GM10248 (cell line): ENCODE measurements at regions not wholly inside any gene's neighbourhood (a gene's known extent, or its start where the extent isn't known, plus 50 kb on each side); places are given as distances from the start of the nearest gene placed in this dataset.
A peak's percentile ranks its signal among the peaks of the same experiment; 100 is the strongest.

Source experiments
- CTCF ChIA-PET: fragments of 300-600 bp; sonication (Branson Sonifier 250); formaldehyde crosslinking; extraction: SDS; loops from one replicate; lab custom pipeline; 2021; ENCODE audit warnings: antibody characterized with exemption; lab: Yijun Ruan, JAX
- POLR2A ChIA-PET: fragments of 350-650 bp; sonication (Branson Sonifier 250); formaldehyde crosslinking; extraction: SDS; loops from one replicate; lab custom pipeline; 2020; ENCODE audit warnings: antibody characterized with exemption; lab: Yijun Ruan, JAX
- DNase-seq: peaks from one replicate; pipeline ENCODE4 v3.0.0; 2012; ENCODE audit errors: extremely low spot score
- CTCF ChIP-seq: IDR thresholded peaks from 2 replicates; pipeline ENCODE4 v1.5.1; 2012; ENCODE audit warnings: mild to moderate bottlenecking, low read depth; ENCODE audit errors: extremely low read depth, missing control alignments, control extremely low read depth

GRCh38 chr5:171603591-171603990, 182.0 kb upstream of the SMIM23 start:
- TF ChIP-seq CTCF, result no peak
- ChIA-PET CTCF (no interaction called here), POLR2A (no interaction called here)
- DNase-seq, result no peak

GRCh38 chr5:171604195-171604594, 181.4 kb upstream of the SMIM23 start:
- CTCF ChIA-PET, result no interaction called here
- DNase-seq, result no peak
- POLR2A ChIA-PET, result no interaction called here
- no peak for TF ChIP-seq CTCF

- peak; percentile 28 for TF ChIP-seq CTCF
- DNase-seq, result no peak
- ChIA-PET POLR2A (no interaction called here), CTCF (interaction anchor here (1.0 to 2.4 kb wide), 4 partner anchors 9 to 858 kb away, joined by 3 to 10 read pairs (median 4); no protein-coding TSS in a partner anchor)
These were observed 179.1 kb upstream of the SMIM23 start for GRCh38 chr5:171606414-171607024.

GRCh38 chr5:171607863-171608262, 177.8 kb upstream of the SMIM23 start:
- no peak for DNase-seq
- POLR2A ChIA-PET, result interaction anchor here (0.6 kb wide), 1 partner anchor 232 kb away, joined by 4 read pairs; no protein-coding TSS in a partner anchor
- no peak for TF ChIP-seq CTCF
- CTCF ChIA-PET, result no interaction called here

GRCh38 chr5:171609806-171610452, 175.7 kb upstream of the SMIM23 start:
- ChIA-PET POLR2A (no interaction called here), CTCF (no interaction called here)
- DNase-seq, result no peak
- no peak for TF ChIP-seq CTCF

DNA sequence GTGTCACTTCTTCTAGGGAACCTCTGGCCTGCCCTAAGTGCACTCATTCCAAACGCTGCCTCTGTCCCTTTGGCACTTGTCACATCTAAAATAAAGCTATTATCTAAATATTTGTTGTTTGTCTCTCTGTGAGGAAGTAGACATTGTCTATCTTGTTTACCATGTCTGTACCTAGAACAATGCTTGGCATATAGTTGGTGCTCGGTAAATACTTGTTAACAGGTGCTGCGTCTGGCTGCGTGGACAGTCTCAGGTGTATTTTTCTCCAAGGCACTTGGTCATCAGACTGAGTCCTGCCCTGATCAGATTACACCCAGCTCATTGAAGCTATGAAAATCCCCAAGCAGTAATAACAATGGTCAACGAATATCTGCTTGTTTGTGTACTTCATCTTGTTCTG, 174.9 kb upstream of the SMIM23 start:
- DNase-seq, result no peak
- ChIA-PET CTCF (interaction anchor here (0.9 to 1.3 kb wide), 2 partner anchors 15 to 126 kb away, joined by 3 read pairs; no protein-coding TSS in a partner anchor), POLR2A (no interaction called here)
- TF ChIP-seq CTCF, result no peak
